ENCODE measurements at regions not wholly inside any gene's neighbourhood (a gene's known extent, or its start where the extent isn't known, plus 50 kb on each side); places are given as distances from the start of the nearest gene placed in this dataset.

DNA sequence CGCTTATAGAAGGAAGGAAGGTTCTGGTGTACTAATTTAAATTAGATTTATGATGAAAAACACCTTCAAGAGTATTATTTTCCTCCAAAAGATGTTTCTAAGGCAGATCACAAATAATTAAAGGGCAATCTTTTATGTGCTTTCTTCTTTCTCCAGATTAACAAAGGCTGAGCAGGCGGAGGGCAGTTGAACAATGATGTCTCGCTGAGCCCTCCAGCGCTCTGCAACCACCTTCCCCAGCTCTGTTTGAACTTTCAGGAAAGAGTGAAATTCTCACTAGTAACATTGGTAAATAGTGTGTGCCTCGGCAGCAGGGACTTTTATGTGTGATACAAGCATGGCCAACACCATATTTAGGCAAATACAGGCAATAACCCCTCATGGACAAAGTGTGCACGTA lies 379.1 kb upstream of the MKI67 start:
- DNase-seq (ENCODE audit: low read depth) = no peak
- no peak for TF ChIP-seq CTCF (IDR thresholded peaks at IDR 0.05; ENCODE audit: low read length, missing control alignments)
- H3K4me3 ChIP-seq (replicated peaks; ENCODE audit: low read depth, low read length) = no peak overlapping the region

DNA sequence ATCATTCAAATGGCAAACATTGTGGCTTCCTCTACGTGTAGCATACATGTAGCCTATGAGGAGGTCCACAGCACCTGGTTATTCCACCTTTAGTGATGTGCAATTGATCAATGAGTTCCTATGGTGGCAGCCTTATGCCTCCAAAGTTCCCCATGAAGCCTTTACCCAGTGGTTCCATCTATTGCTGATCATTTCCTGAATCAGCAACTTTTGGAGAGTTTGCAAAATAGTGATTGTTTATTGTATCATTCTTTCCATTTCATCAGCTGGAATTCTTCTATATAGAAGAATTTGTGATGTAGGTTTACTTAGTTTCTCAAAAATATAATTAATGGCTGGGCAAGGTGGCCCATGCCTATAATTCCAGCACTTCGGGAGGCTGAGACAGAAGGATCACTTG lies 380.2 kb upstream of the MKI67 start:
- no peak for TF ChIP-seq CTCF (IDR thresholded peaks at IDR 0.05; ENCODE audit: low read length, missing control alignments)
- no peak overlapping the region for H3K4me3 ChIP-seq (replicated peaks; ENCODE audit: low read depth, low read length)
- DNase-seq (ENCODE audit: low read depth) = no peak

DNA sequence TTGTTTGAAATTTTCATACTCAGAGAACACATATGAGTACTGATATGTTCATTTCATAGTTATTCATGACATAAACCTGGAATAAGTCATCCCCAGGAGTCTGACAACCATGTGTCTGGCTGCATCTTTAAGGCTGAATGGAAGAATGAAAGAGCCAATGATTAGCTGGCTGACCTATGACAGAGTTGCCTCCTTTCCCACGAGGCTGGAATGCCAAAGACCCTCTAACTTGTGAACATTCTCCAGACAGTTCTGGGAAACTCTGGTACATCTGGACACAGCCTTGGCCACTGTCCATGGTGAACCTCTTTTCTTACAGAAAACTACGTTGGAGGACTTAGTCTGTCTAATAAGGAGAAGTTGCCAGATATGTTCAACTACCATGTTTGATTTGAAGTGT lies 380.8 kb upstream of the MKI67 start:
- TF ChIP-seq CTCF (IDR thresholded peaks at IDR 0.05; ENCODE audit: low read length, missing control alignments) = no peak
- H3K4me3 ChIP-seq (replicated peaks; ENCODE audit: low read depth, low read length) = no peak overlapping the region
- DNase-seq (ENCODE audit: low read depth) = no peak

- no peak for TF ChIP-seq CTCF (IDR thresholded peaks at IDR 0.05; ENCODE audit: low read length, missing control alignments)
- DNase-seq (ENCODE audit: low read depth) = no peak
- H3K4me3 ChIP-seq (replicated peaks; ENCODE audit: low read depth, low read length) = no peak overlapping the region
These were observed 385.1 kb upstream of the MKI67 start for GRCh38 chr10:128511284-128511683.

- no peak for DNase-seq (ENCODE audit: low read depth)
- H3K4me3 ChIP-seq (replicated peaks; ENCODE audit: low read depth, low read length) = no peak overlapping the region
- TF ChIP-seq CTCF (IDR thresholded peaks at IDR 0.05; ENCODE audit: low read length, missing control alignments) = no peak
These were observed 386.5 kb upstream of the MKI67 start for GRCh38 chr10:128512767-128513166.

DNA sequence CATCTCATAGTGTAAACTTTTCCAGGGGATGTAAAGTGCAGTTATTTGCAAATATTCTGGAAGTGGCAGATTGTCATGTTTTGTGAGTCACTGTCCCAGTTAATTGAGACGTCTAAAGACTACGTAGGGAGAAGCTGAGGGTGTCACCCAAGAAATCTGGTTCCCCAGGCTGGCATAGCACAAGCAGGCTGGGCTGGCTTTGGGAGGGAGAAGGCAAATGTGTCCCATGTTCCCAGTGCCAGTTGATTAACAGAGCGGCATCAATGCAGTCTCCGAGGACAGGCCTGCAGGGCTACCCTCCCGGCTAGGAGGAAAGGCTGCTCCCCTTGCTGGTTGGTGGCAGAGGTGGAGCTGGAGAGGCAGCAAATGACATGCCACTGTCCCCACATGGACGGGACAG lies 388.3 kb upstream of the MKI67 start:
- DNase-seq (ENCODE audit: low read depth) = no peak
- TF ChIP-seq CTCF (IDR thresholded peaks at IDR 0.05; ENCODE audit: low read length, missing control alignments) = no peak
- no peak overlapping the region for H3K4me3 ChIP-seq (replicated peaks; ENCODE audit: low read depth, low read length)

DNA sequence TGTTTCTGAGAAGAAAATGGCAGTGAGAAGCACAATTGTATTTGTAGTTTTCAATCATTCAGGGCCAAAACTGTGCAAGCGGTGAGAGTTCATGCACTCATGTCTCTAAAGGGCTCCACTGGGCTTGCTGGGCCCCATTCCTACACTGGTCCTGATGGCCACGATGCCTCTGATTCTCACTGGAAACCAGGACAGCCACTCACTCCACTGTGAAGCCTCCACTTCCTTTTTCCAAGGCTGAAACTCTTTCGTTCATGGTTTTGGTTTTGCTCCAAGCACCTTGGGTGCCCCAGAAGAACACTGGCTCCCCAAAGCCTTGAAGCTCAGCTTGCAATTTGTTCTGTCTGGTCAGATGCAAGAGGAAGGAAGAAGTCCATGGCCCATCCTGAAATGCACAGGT lies 390.0 kb upstream of the MKI67 start:
- no peak for TF ChIP-seq CTCF (IDR thresholded peaks at IDR 0.05; ENCODE audit: low read length, missing control alignments)

More for the DNA sequence above, 390.0 kb upstream of the MKI67 start:
- DNase-seq (ENCODE audit: low read depth) = no peak
- no peak overlapping the region for H3K4me3 ChIP-seq (replicated peaks; ENCODE audit: low read depth, low read length)

All from fibroblast of pulmonary artery (primary cell).